Effector CD8-positive, alpha-beta T cell (primary cell): ENCODE measurements at regions not wholly inside any gene's neighbourhood (a gene's known extent, or its start where the extent isn't known, plus 50 kb on each side); places are given as distances from the start of the nearest gene placed in this dataset.
"Not testable (repeated sequence)": the region's sequence is repeated elsewhere in the genome, so short reads cannot be mapped to it uniquely, and the experiment has no call there.

Experiments used
- DNase-seq: peaks from one replicate; lab custom pipeline; 2025; lab: John Stamatoyannopoulos, UW

DNA sequence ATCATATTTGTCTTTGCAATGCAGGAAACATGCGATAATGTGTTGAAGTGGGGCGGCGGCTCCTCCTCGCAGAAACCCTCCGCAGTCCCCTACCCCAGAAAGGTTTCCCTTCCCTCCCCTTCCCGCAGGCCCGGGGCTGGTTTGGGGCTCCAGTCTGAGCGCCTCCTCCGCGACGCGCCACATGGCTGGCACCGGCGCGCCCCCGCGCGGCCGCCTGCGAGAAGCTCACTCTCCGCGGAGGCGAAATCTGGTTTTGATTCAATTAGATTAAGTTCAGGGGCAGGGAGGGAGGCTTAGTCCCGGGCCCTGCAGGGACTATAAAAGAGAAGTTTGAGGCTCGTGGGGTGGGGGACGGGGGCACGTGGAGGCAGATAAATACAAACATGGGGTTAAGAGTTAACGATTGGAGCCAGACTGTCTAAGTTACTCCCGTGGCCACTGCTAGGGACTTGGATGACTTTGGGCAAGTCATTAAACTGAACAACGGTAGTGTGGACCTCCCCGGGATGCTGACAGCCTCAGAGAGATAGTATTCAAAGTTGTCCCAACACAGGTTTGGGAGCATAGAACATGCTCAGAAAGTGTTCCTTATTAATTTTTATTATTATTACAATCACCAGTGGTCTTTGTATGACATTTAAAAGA lies 69.4 kb downstream of the MSX2 start:
- DNase-seq, result no peak

GRCh38 chr5:174793076-174793475 lies 68.7 kb downstream of the MSX2 start:
- DNase-seq, result no peak

DNA sequence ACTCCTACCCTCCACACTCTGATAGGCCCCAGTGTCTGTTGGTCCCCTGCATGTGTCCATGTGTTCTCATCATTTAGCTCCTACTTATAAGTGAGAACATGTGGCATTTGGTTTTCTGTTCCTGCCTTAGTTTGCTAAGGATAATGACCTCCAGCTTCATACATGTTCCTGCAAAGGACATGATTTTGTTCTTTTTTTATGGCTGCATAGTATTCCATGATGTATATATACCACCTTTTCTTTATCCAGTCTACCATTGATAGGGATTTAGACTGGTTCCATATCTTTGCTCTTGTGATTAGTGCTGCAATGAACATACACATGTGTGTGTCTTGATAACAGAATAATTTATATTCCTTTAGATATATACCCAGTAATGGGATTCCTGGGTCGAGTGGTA lies 67.9 kb downstream of the MSX2 start:
- not testable (repeated sequence) for DNase-seq

DNA sequence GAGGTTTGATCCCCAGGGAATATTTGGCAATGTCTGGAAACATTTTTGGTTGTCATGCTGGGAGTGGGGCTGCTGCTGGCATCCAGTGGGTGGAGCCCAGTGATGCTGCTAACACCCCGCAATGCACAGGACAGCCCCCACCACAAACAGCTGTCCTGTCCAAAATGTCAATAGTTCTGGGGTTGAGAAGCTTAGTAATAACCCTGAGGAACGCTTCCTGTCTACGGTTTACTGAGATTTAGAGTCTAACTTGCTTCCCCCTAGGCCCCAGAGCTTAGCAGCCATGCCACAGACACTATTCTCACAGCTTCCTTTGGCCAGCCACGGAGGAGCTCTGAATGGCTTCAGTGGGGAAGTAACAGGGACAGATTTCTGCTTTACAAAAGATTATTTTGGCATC lies 66.5 kb downstream of the MSX2 start:
- no peak for DNase-seq

- DNase-seq, result no peak
These were observed 65.2 kb downstream of the MSX2 start for GRCh38 chr5:174789596-174789995.

DNA sequence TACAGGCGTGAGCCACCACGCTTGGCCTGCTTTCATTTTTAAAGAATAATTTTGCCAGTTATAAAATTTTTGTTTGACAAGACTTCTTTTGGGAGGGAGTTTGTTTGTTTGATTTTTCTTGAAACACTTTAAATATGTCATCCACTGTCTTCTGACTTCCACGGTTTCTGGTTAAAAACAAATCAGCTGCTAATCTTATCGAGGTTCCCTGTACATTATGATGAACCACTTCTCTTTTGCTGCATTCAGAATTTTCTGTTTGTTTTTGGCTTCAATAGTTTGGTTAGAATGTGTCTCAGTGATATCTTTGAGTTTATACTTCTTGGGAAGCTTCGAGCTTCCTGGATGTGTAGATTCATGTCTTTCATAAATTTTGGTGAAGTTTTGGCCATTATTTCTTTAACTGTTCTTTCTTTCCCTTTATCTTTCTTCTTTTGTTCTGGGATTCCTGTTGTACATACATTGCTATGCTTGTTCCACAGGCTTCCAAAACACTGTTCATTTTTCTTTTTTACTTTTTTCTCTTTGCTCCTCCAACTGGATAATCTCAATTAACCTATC lies 60.8 kb downstream of the MSX2 start:
- no peak for DNase-seq
